ENCODE measurements at regions not wholly inside any gene's neighbourhood (a gene's known extent, or its start where the extent isn't known, plus 50 kb on each side); places are given as distances from the start of the nearest gene placed in this dataset.
"Not testable (repeated sequence)": the region's sequence is repeated elsewhere in the genome, so short reads cannot be mapped to it uniquely, and the experiment has no call there.

- in situ Hi-C loops (cut with MboI; ENCODE audit: low sequenced_read_pairs, unreplicated experiment): no loop called here
- TF ChIP-seq, protein P1, sequence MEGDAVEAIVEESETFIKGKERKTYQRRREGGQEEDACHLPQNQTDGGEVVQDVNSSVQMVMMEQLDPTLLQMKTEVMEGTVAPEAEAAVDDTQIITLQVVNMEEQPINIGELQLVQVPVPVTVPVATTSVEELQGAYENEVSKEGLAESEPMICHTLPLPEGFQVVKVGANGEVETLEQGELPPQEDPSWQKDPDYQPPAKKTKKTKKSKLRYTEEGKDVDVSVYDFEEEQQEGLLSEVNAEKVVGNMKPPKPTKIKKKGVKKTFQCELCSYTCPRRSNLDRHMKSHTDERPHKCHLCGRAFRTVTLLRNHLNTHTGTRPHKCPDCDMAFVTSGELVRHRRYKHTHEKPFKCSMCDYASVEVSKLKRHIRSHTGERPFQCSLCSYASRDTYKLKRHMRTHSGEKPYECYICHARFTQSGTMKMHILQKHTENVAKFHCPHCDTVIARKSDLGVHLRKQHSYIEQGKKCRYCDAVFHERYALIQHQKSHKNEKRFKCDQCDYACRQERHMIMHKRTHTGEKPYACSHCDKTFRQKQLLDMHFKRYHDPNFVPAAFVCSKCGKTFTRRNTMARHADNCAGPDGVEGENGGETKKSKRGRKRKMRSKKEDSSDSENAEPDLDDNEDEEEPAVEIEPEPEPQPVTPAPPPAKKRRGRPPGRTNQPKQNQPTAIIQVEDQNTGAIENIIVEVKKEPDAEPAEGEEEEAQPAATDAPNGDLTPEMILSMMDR (IDR thresholded peaks at IDR 0.05; ENCODE audit: borderline replicate concordance, control extremely low read depth, extremely low read depth, insufficient read depth, missing control alignments): no peak
- peak; percentile 49 for DNase-seq (ENCODE audit: low spot score)
Observed at GRCh38 chr1:212514056-212514614, 81.4 kb downstream of the NENF start.

GRCh38 chr1:212514782-212515181 lies 82.1 kb downstream of the NENF start:
- TF ChIP-seq, protein P1 (IDR thresholded peaks at IDR 0.05; ENCODE audit: borderline replicate concordance, control extremely low read depth, extremely low read depth, insufficient read depth, missing control alignments): no peak
- peak; percentile 47 for DNase-seq (ENCODE audit: low spot score)
- in situ Hi-C loops (cut with MboI; ENCODE audit: low sequenced_read_pairs, unreplicated experiment): no loop called here

DNA sequence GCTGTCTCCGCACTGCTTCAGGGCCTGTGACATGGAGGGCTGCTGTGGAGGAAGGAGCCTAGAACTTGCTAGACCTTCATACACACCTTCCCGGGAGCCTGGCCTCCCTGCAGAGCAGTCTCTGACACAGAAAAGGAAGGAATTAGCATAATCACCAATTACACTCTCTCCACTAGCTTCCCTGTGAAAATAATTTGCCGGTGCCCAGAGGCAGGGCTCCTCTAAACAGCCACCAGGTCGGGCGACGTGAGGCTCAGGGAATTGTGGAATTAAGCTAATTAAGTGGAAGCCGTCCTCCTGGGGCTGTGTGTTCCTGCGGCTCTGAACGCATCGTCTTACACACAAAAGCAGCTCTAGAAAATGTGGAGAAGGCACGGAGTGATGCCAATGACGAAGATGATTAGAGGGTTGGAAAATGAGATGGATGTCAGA lies 82.6 kb downstream of the NENF start:
- in situ Hi-C loops (cut with MboI; ENCODE audit: low sequenced_read_pairs, unreplicated experiment): no loop called here
- TF ChIP-seq, protein P1 (IDR thresholded peaks at IDR 0.05; ENCODE audit: borderline replicate concordance, control extremely low read depth, extremely low read depth, insufficient read depth, missing control alignments): no peak
- no peak for DNase-seq (ENCODE audit: low spot score)

DNA sequence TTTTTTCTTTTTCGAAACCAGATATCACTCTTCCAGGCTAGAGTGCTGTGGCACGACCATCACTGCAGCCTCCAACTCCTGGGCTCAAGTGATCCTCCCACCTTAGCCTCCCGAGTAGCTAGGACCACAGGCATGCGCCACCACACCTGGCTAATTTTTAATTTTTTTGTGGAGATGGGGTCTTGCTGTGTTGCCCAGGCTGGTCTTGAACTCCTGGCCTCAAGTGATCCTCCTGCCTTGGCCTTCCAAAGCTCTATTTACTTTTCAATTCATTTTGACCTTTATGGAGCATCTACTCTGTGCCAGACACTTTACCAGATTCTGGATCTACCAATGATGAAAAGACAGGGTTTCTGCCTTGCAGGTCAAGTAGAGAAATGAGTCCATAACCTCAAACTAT lies 83.3 kb downstream of the NENF start:
- DNase-seq (ENCODE audit: low spot score); in situ Hi-C loops (cut with MboI; ENCODE audit: low sequenced_read_pairs, unreplicated experiment): not testable (repeated sequence)

DNA sequence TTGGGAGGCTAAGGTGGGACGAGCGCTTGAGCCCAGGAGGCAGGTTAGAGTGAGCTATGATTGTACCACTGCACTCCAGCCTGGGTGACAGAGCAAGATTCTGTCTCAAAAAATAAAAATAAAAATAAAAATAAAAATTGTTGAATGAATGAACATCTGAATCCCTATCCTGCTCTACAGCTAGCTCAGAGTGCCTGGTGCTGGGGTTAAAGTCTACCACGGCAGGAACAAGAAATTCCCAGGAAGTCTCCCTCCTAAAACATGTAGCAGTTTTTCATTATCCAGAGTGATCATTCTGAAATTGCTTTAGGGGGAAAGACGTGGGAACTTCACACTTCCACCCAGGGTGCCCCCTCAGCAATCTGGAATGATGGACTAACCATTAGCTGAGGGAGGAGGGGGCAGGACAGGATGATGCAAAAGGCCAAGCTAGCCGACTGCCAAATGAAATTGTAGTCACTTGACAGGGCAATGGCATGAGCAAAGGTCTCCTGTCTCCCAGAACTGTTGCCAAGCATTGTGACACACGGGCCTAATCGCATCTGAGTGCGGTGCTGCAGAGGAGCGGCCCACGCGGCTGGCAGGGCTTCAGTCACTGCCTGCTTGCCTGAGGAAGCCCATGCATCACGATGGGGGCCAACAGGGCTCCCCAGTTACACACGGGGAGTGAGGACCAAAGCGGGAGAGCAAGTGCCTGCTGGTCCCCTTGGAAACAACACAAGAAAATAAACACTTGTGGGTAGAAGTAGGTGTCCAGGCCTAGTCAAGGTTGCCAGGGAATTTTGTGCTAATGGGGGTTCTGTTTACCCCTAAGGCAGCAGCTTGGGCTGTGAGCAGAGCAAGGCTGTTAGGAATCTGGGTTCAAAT lies 85.7 kb downstream of the NENF start:
- no peak for DNase-seq (ENCODE audit: low spot score)
- in situ Hi-C loops (cut with MboI; ENCODE audit: low sequenced_read_pairs, unreplicated experiment): no loop called here
- TF ChIP-seq, protein P1 (IDR thresholded peaks at IDR 0.05; ENCODE audit: borderline replicate concordance, control extremely low read depth, extremely low read depth, insufficient read depth, missing control alignments): no peak

GRCh38 chr1:212519131-212519530 lies 86.4 kb downstream of the NENF start:
- TF ChIP-seq, protein P1 (IDR thresholded peaks at IDR 0.05; ENCODE audit: borderline replicate concordance, control extremely low read depth, extremely low read depth, insufficient read depth, missing control alignments): no peak
- DNase-seq (ENCODE audit: low spot score): no peak
- in situ Hi-C loops (cut with MboI; ENCODE audit: low sequenced_read_pairs, unreplicated experiment): no loop called here

DNA sequence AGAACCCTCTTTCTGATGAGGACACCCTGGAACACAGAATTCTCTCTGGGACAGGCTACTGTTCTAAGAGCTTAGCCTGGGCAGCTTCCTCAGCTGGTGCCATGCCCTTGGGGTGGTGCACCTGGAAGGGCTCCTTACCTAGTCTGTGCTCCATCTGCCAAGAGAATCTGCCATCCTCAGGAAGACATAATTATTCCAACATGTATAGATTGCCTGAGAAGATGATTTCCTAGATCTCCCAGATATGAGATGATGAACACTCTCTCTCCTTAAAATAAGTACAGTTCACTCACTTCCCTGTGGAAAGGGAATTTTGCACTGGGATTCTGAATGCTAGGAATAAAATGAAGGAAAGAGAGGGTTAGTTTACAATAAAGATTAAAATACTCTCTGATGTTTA lies 87.6 kb downstream of the NENF start:
- TF ChIP-seq, protein P1 (IDR thresholded peaks at IDR 0.05; ENCODE audit: borderline replicate concordance, control extremely low read depth, extremely low read depth, insufficient read depth, missing control alignments): no peak
- in situ Hi-C loops (cut with MboI; ENCODE audit: low sequenced_read_pairs, unreplicated experiment): no loop called here
- no peak for DNase-seq (ENCODE audit: low spot score)
